ENCODE measurements at regions not wholly inside any gene's neighbourhood (a gene's known extent, or its start where the extent isn't known, plus 50 kb on each side); places are given as distances from the start of the nearest gene placed in this dataset.

DNA sequence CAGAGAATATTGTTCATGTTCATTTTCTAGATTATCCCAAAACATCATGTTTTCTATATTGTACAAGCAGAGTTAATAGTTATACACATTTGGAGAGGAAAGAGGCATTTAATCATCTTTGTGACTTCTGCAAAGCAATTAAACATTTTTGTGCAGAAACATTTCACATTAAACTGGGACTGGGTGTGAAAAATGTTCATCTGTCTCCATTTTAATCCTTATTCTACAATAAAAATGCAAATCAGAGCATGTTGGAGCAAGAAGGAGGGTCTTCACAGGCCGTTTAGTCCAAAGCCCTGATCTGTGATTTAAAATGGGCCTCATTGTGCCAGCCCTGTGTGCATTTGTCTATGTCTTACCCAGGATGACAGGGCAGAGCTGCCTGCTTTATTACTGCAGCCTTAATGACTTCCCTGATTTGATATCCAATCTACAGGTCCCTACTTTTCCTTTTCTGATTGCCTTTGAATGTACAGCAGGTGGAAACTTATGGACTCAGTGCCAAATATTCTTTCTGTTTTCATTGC, 183.5 kb downstream of the CAVIN4 start:
- TF ChIP-seq POLR2AphosphoS5 (IDR thresholded peaks at IDR 0.05) (no peak), EP300 (IDR thresholded peaks at IDR 0.05) (no peak), POLR2A (IDR thresholded peaks at IDR 0.05) (no peak)
- TF ChIP-seq, protein P1, sequence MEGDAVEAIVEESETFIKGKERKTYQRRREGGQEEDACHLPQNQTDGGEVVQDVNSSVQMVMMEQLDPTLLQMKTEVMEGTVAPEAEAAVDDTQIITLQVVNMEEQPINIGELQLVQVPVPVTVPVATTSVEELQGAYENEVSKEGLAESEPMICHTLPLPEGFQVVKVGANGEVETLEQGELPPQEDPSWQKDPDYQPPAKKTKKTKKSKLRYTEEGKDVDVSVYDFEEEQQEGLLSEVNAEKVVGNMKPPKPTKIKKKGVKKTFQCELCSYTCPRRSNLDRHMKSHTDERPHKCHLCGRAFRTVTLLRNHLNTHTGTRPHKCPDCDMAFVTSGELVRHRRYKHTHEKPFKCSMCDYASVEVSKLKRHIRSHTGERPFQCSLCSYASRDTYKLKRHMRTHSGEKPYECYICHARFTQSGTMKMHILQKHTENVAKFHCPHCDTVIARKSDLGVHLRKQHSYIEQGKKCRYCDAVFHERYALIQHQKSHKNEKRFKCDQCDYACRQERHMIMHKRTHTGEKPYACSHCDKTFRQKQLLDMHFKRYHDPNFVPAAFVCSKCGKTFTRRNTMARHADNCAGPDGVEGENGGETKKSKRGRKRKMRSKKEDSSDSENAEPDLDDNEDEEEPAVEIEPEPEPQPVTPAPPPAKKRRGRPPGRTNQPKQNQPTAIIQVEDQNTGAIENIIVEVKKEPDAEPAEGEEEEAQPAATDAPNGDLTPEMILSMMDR (IDR thresholded peaks at IDR 0.05): no peak

Measured in gastroesophageal sphincter (tissue), 3 donors.